WTC11 (cell line): ENCODE measurements at regions not wholly inside any gene's neighbourhood (a gene's known extent, or its start where the extent isn't known, plus 50 kb on each side); places are given as distances from the start of the nearest gene placed in this dataset.
A peak's percentile ranks its signal among the peaks of the same experiment; 100 is the strongest.

Experiments used
- ATAC-seq: fragments of 200-7000 bp; cut with Tn5 transposase; 2 replicates; pipeline ENCODE4 v1.10.0; 2021; ENCODE audit warnings: mild to moderate bottlenecking, moderate library complexity
- CTCF ChIA-PET: fragments of 300-600 bp; sonication (Branson Sonifier 250); formaldehyde crosslinking; loops from one replicate; lab custom pipeline; 2021; ENCODE audit warnings: antibody characterized with exemption; lab: Charles Lee
- POLR2A ChIA-PET: fragments of 350-600 bp; sonication (Branson Sonifier 250); formaldehyde crosslinking; loops from one replicate; lab custom pipeline; 2021; ENCODE audit warnings: antibody characterized with exemption; lab: Charles Lee
- DNase-seq: peaks from one replicate; pipeline ENCODE4 v3.0.0; 2021; ENCODE audit warnings: low spot score
- H3K27ac Mint-ChIP-seq: 2 replicates; pipeline ENCODE4 v1.8.0; 2021; ENCODE audit warnings: mixed read lengths
- H3K27me3 Mint-ChIP-seq: 2 replicates; pipeline ENCODE4 v1.8.0; 2021; ENCODE audit warnings: low read depth, mild to moderate bottlenecking, moderate library complexity, mixed read lengths
- H3K36me3 Mint-ChIP-seq: 2 replicates; pipeline ENCODE4 v1.8.0; 2021; ENCODE audit warnings: mixed read lengths
- H3K4me1 Mint-ChIP-seq: 2 replicates; pipeline ENCODE4 v1.8.0; 2022; ENCODE audit warnings: mixed read lengths
- H3K4me3 Mint-ChIP-seq: 2 replicates; pipeline ENCODE4 v1.8.0; 2021; ENCODE audit warnings: mild to moderate bottlenecking, moderate library complexity, mixed read lengths
- H3K9me3 Mint-ChIP-seq: 2 replicates; pipeline ENCODE4 v1.8.0; 2021; ENCODE audit warnings: mixed read lengths
- ATF1 ChIP-seq: sonication (generic); formaldehyde crosslinking; IDR thresholded peaks from 2 replicates; pipeline ENCODE4 v1.8.1; 2023; ENCODE audit warnings: mild to moderate bottlenecking, moderate library complexity, missing genetic modification reagents
- FOXJ3 ChIP-seq: sonication (generic); formaldehyde crosslinking; IDR thresholded peaks from 2 replicates; pipeline ENCODE4 v1.9.0; 2021; ENCODE audit warnings: missing genetic modification reagents, mild to moderate bottlenecking, borderline replicate concordance
- FOXP1 ChIP-seq: sonication (generic); formaldehyde crosslinking; IDR thresholded peaks from 2 replicates; pipeline ENCODE4 v1.8.0; 2022; ENCODE audit warnings: missing genetic modification reagents, mild to moderate bottlenecking, moderate library complexity, borderline replicate concordance
- GRHL2 ChIP-seq: fragments of 250-450 bp; sonication (Bioruptor Pico); IDR thresholded peaks from 2 replicates; pipeline ENCODE4 v1.8.0; 2022; ENCODE audit warnings: mild to moderate bottlenecking, moderate library complexity; ENCODE audit not compliant: insufficient replicate concordance, severe bottlenecking
- NR1H2 ChIP-seq: sonication (generic); formaldehyde crosslinking; IDR thresholded peaks from 2 replicates; pipeline ENCODE4 v1.9.0; 2021; ENCODE audit warnings: mild to moderate bottlenecking, moderate library complexity, missing genetic modification reagents
- RELA ChIP-seq: sonication (generic); formaldehyde crosslinking; IDR thresholded peaks from 2 replicates; pipeline ENCODE4 v1.8.1; 2022; ENCODE audit warnings: missing genetic modification reagents, mild to moderate bottlenecking, borderline replicate concordance
- RORB ChIP-seq: fragments of 250-450 bp; sonication (Bioruptor Pico); IDR thresholded peaks from 2 replicates; pipeline ENCODE4 v1.9.0; 2021; ENCODE audit warnings: mild to moderate bottlenecking
- TEAD1 ChIP-seq: sonication (generic); formaldehyde crosslinking; IDR thresholded peaks from 2 replicates; pipeline ENCODE4 v1.8.0; 2022; ENCODE audit warnings: mild to moderate bottlenecking, missing genetic modification reagents
- ZBTB21 ChIP-seq: sonication (generic); formaldehyde crosslinking; IDR thresholded peaks from 2 replicates; pipeline ENCODE4 v1.8.1; 2023; ENCODE audit warnings: mild to moderate bottlenecking, missing genetic modification reagents, borderline replicate concordance
- ZNF232 ChIP-seq: sonication (generic); formaldehyde crosslinking; IDR thresholded peaks from 2 replicates; pipeline ENCODE4 v1.8.0; 2022; ENCODE audit warnings: mild to moderate bottlenecking, missing genetic modification reagents
- ZNF263 ChIP-seq: sonication (generic); formaldehyde crosslinking; IDR thresholded peaks from 2 replicates; pipeline ENCODE4 v1.8.1; 2022; ENCODE audit warnings: low read depth, mild to moderate bottlenecking, moderate library complexity, missing genetic modification reagents
- ZNF396 ChIP-seq: fragments of 250-450 bp; sonication (Bioruptor Pico); IDR thresholded peaks from 2 replicates; pipeline ENCODE4 v1.8.0; 2021; ENCODE audit warnings: mild to moderate bottlenecking, moderate library complexity, borderline replicate concordance
- ZNF423 ChIP-seq: fragments of 250-450 bp; sonication (Bioruptor Pico); IDR thresholded peaks from 2 replicates; pipeline ENCODE4 v2.1.2; 2022; ENCODE audit warnings: mild to moderate bottlenecking, moderate library complexity
- TF ChIP-seq, protein P1 (sequence below): fragments of 250-450 bp; sonication (Bioruptor Pico); IDR thresholded peaks from 2 replicates; pipeline ENCODE4 v1.9.0; 2021; ENCODE audit warnings: mild to moderate bottlenecking
- TF ChIP-seq, protein P2 (sequence below): sonication (generic); formaldehyde crosslinking; IDR thresholded peaks from 2 replicates; pipeline ENCODE4 v1.8.0; 2022; ENCODE audit warnings: mild to moderate bottlenecking, missing genetic modification reagents
- TF ChIP-seq, protein P3 (sequence below): sonication (generic); formaldehyde crosslinking; IDR thresholded peaks from 2 replicates; pipeline ENCODE4 v1.8.1; 2023; ENCODE audit warnings: mild to moderate bottlenecking, missing genetic modification reagents, moderate library complexity

DNA sequence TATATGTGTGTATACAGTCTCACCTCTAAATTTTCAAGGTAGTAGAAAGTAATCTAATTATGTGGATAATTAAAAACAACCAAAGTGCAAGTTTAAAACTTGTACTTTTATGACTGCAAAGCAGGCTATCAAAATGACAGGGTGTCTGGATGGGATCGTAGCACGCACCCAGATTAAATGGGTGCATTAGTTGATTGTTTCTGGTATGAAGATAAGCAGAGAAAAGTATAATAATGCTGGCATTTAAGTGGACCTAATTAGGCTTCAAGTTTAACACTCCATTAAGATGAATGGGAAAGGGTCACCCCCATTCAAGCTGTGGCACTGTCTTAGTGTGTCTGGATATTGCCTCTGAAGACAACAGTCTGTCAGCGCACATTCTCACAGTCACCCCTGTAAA lies 124.6 kb upstream of the ZEB2 start:
- ATAC-seq (no peak), DNase-seq (no peak)
- Mint-ChIP-seq H3K27ac (no peak overlapping the region), H3K27me3 (no peaks in the 10 kb centered on the region), H3K4me1 (peaks cover 37% of the 10 kb centered on the region), H3K9me3 (no peaks in the 10 kb centered on the region), H3K36me3 (no peaks in the 10 kb centered on the region), H3K4me3 (no peak overlapping the region)
- TF ChIP-seq RORB (CRISPR knock-in tag) (no peak), RELA (no peak), ZNF232 (CRISPR knock-in tag) (no peak), ZNF263 (CRISPR knock-in tag) (no peak), ZBTB21 (CRISPR knock-in tag) (no peak), GRHL2 (CRISPR knock-in tag) (no peak), ATF1 (CRISPR knock-in tag) (no peak), ZNF423 (CRISPR knock-in tag) (no peak), FOXP1 (CRISPR knock-in tag) (no peak), TEAD1 (CRISPR knock-in tag) (no peak), FOXJ3 (CRISPR knock-in tag) (no peak), ZNF396 (CRISPR knock-in tag) (no peak)
- TF ChIP-seq, protein P1, sequence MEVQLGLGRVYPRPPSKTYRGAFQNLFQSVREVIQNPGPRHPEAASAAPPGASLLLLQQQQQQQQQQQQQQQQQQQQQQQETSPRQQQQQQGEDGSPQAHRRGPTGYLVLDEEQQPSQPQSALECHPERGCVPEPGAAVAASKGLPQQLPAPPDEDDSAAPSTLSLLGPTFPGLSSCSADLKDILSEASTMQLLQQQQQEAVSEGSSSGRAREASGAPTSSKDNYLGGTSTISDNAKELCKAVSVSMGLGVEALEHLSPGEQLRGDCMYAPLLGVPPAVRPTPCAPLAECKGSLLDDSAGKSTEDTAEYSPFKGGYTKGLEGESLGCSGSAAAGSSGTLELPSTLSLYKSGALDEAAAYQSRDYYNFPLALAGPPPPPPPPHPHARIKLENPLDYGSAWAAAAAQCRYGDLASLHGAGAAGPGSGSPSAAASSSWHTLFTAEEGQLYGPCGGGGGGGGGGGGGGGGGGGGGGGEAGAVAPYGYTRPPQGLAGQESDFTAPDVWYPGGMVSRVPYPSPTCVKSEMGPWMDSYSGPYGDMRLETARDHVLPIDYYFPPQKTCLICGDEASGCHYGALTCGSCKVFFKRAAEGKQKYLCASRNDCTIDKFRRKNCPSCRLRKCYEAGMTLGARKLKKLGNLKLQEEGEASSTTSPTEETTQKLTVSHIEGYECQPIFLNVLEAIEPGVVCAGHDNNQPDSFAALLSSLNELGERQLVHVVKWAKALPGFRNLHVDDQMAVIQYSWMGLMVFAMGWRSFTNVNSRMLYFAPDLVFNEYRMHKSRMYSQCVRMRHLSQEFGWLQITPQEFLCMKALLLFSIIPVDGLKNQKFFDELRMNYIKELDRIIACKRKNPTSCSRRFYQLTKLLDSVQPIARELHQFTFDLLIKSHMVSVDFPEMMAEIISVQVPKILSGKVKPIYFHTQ: no peak
- TF ChIP-seq, protein P2, sequence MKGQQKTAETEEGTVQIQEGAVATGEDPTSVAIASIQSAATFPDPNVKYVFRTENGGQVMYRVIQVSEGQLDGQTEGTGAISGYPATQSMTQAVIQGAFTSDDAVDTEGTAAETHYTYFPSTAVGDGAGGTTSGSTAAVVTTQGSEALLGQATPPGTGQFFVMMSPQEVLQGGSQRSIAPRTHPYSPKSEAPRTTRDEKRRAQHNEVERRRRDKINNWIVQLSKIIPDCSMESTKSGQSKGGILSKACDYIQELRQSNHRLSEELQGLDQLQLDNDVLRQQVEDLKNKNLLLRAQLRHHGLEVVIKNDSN (CRISPR knock-in tag): no peak
- TF ChIP-seq, protein P3, sequence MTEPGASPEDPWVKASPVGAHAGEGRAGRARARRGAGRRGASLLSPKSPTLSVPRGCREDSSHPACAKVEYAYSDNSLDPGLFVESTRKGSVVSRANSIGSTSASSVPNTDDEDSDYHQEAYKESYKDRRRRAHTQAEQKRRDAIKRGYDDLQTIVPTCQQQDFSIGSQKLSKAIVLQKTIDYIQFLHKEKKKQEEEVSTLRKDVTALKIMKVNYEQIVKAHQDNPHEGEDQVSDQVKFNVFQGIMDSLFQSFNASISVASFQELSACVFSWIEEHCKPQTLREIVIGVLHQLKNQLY (CRISPR knock-in tag): no peak
- ChIA-PET CTCF (no interaction called here), POLR2A (no interaction called here)

DNA sequence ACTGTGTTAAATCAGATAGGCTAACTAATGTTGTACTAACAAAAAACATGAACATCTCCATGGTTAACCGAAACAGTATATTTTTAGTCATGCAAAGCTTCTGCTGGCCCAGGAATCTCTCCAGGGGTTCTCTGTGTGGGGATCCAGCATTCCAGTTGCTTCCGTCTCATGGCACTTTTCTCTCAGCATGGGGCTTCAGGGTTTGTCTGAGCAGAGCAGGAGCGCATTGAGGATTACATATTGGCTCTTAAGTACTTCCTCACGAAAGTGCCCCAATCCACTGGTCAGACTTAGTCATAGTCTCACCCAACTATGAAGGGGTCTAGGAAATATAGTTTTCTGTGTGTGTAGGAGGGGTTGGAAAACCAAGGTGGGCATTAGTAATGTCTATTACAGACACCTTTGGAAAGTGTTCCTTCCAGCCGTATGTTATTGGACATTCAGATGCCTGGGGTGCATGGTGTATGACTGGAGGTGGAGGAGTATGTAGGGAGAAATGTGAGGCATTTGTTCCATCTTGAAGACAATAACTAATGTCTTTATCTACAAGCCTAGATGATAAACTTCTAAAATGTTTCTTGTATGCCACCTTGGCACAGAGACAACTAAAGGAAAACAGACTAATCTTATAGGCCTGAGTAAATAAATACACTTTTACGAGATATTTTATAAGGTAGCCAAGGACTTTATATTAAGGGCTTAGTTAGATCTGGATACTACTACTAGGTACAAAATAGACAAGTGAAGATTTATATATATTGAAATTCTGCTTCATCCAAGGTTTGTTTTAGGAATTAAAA lies 123.8 kb upstream of the ZEB2 start:
- peak; percentile 66 for ATAC-seq
- Mint-ChIP-seq H3K27ac (no peak overlapping the region), H3K4me3 (no peak overlapping the region), H3K9me3 (peaks cover 7% of the 10 kb centered on the region), H3K36me3 (peaks cover 6% of the 10 kb centered on the region), H3K27me3 (no peaks in the 10 kb centered on the region), H3K4me1 (peaks cover 29% of the 10 kb centered on the region)
- TF ChIP-seq NR1H2 (CRISPR knock-in tag) (no peak), ZNF423 (CRISPR knock-in tag) (peak; percentile 73)
- ChIA-PET POLR2A (no interaction called here), CTCF (no interaction called here)
- no peak for DNase-seq

DNA sequence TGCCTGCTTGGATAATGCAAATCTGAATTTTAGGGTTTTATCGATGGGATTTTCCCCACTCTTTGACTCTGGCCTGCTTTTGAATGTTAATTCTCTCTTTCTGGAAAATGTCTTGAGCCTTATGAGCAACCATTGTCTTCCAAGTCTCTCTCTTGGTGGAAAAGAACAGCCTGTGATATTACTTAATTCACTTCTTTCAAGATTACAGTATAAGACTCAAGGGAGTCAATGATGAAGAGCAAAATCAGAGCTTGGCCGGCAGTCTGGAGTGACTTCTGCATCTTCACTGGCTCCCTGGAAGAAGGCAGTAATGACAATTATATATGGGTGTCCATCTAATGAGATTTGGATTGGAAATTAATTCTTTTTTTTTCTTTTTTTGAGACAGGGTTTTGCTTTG lies 122.9 kb upstream of the ZEB2 start:
- ChIA-PET CTCF (no interaction called here), POLR2A (no interaction called here)
- Mint-ChIP-seq H3K36me3 (peaks cover 11% of the 10 kb centered on the region), H3K27me3 (no peaks in the 10 kb centered on the region), H3K4me3 (no peak overlapping the region), H3K4me1 (peaks cover 24% of the 10 kb centered on the region), H3K9me3 (peaks cover 13% of the 10 kb centered on the region), H3K27ac (no peak overlapping the region)
- ATAC-seq: no peak
- DNase-seq: no peak
- TF ChIP-seq ZNF232 (CRISPR knock-in tag): no peak
- TF ChIP-seq, protein P2 (CRISPR knock-in tag): no peak
